Daoy (cell line): ENCODE measurements at regions not wholly inside any gene's neighbourhood (a gene's known extent, or its start where the extent isn't known, plus 50 kb on each side); places are given as distances from the start of the nearest gene placed in this dataset.
A peak's percentile ranks its signal among the peaks of the same experiment; 100 is the strongest.
"Not testable (repeated sequence)": the region's sequence is repeated elsewhere in the genome, so short reads cannot be mapped to it uniquely, and the experiment has no call there.

Experiments used
- DNase-seq: peaks from one replicate; pipeline ENCODE4 v3.0.0-alpha.2; 2015; ENCODE audit warnings: low read depth

- no peak for DNase-seq
These were observed 138.6 kb upstream of the FAM78B start for GRCh38 chr1:166305371-166305770.

GRCh38 chr1:166307261-166308188, 140.7 kb upstream of the FAM78B start:
- DNase-seq, result peak; percentile 47

GRCh38 chr1:166316306-166316705, 149.5 kb upstream of the FAM78B start:
- not testable (repeated sequence) for DNase-seq

GRCh38 chr1:166322470-166322869, 155.7 kb upstream of the FAM78B start:
- DNase-seq, result no peak

GRCh38 chr1:166327886-166328285, 161.1 kb upstream of the FAM78B start:
- DNase-seq, result no peak

- no peak for DNase-seq
These were observed 162.2 kb upstream of the FAM78B start for GRCh38 chr1:166328956-166329355.

- DNase-seq, result no peak
These were observed 163.3 kb upstream of the FAM78B start for GRCh38 chr1:166330096-166330495.

- DNase-seq, result no peak
These were observed 171.3 kb upstream of the FAM78B start for GRCh38 chr1:166338105-166338504.

GRCh38 chr1:166340709-166341108, 173.9 kb upstream of the FAM78B start:
- DNase-seq, result no peak

GRCh38 chr1:166343276-166343675, 176.5 kb upstream of the FAM78B start:
- no peak for DNase-seq

GRCh38 chr1:166350490-166350889, 183.7 kb upstream of the FAM78B start:
- no peak for DNase-seq

GRCh38 chr1:166351676-166352075, 184.9 kb upstream of the FAM78B start:
- no peak for DNase-seq

GRCh38 chr1:166353213-166353612, 186.4 kb upstream of the FAM78B start:
- no peak for DNase-seq

GRCh38 chr1:166354406-166354805, 187.6 kb upstream of the FAM78B start:
- DNase-seq, result no peak

- DNase-seq, result no peak
These were observed 198.3 kb upstream of the FAM78B start for GRCh38 chr1:166365081-166365480.

- no peak for DNase-seq
These were observed 201.2 kb upstream of the FAM78B start for GRCh38 chr1:166368030-166368429.

- DNase-seq, result no peak
These were observed 211.1 kb upstream of the FAM78B start for GRCh38 chr1:166377896-166378295.

GRCh38 chr1:166378805-166379204, 212.0 kb upstream of the FAM78B start:
- DNase-seq, result peak; percentile 62

- DNase-seq, result peak; percentile 63
These were observed 212.6 kb upstream of the FAM78B start for GRCh38 chr1:166379447-166379846.

GRCh38 chr1:166383137-166383536, 216.3 kb upstream of the FAM78B start:
- DNase-seq, result no peak

- no peak for DNase-seq
These were observed 217.0 kb upstream of the FAM78B start for GRCh38 chr1:166383635-166384346.

GRCh38 chr1:166384948-166385347, 218.1 kb upstream of the FAM78B start:
- DNase-seq, result no peak
